Activated CD8-positive, alpha-beta memory T cell treated with anti-CD3 and anti-CD28 coated beads for 36 hours (primary cell): ENCODE measurements at regions not wholly inside any gene's neighbourhood (a gene's known extent, or its start where the extent isn't known, plus 50 kb on each side); places are given as distances from the start of the nearest gene placed in this dataset.
"Not testable (repeated sequence)": the region's sequence is repeated elsewhere in the genome, so short reads cannot be mapped to it uniquely, and the experiment has no call there.

Source experiments
- CTCF ChIA-PET: fragments of 350-600 bp; sonication (Branson Sonifier 250); formaldehyde crosslinking; loops from one replicate; lab custom pipeline; 2021; ENCODE audit warnings: antibody characterized with exemption; lab: Charles Lee
- POLR2A ChIA-PET: fragments of 350-600 bp; sonication (Branson Sonifier 250); formaldehyde crosslinking; loops from one replicate; lab custom pipeline; 2021; ENCODE audit warnings: antibody characterized with exemption; lab: Charles Lee

GRCh38 chr6:119950681-119951080, 601.1 kb upstream of the MAN1A1 start:
- ChIA-PET POLR2A (no interaction called here), CTCF (no interaction called here)

DNA sequence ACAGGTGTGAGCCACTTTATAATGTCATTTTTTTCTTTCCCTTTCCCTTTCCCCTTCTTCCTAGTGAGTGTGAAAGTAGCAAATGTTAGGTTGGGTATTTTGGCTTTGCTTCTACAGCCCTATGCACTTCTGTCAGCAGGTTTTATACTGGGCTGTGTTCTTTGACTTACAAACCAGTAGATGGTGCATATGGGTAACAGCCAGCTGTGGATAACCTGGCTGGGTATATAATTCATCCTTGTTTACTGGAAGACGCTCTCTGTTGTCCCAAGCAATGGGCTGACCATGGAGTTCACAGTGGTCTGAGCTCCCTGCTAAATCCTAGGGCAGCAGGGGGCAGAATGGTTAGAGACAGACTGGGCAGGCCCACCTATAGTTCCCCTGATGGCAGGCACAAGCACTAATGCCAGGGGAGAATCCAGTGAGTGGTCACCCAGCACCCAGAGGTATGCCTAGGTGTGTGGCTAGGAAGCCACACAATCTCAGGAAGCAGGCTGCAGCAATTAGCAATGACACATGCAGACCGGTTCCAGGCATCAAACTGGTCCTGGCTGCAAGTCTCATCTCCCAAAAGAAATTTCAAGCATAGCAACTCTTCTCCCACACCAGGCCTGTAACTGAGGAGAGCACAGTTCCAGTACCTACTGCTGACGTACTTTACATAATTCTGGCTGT, 592.7 kb upstream of the MAN1A1 start:
- ChIA-PET CTCF (no interaction called here), POLR2A (no interaction called here)

DNA sequence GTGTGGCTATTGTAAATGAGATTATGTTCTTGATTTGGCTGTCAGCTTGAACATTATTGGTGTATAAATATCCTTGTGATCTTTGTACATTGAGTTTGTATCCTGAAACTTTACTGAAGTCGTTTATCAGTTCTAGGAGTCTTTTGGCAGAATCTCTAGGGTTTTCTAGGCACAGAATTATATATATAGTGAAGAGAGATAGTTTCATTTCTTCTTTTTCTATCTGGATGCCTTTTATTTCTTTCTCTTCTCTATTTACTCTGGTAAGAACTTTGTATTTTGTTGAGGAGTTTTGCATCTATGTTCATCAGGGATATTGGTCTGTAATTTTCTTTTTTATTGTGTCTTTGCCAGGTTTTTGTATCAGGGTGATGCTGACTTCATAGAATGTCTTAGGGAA, 589.2 kb upstream of the MAN1A1 start:
- ChIA-PET POLR2A (no interaction called here), CTCF (no interaction called here)

- ChIA-PET POLR2A (no interaction called here), CTCF (no interaction called here)
Measured at GRCh38 chr6:119934816-119935215, 585.3 kb upstream of the MAN1A1 start.

- CTCF ChIA-PET, result no interaction called here
- POLR2A ChIA-PET, result no interaction called here
Measured at GRCh38 chr6:119929121-119929520, 579.6 kb upstream of the MAN1A1 start.

- POLR2A ChIA-PET, CTCF ChIA-PET: not testable (repeated sequence)
Measured at GRCh38 chr6:119924888-119925287, 575.3 kb upstream of the MAN1A1 start.

- ChIA-PET CTCF (no interaction called here), POLR2A (no interaction called here)
Measured at GRCh38 chr6:119922814-119923213, 573.3 kb upstream of the MAN1A1 start.

GRCh38 chr6:119921491-119922010, 572.0 kb upstream of the MAN1A1 start:
- ChIA-PET POLR2A (no interaction called here), CTCF (no interaction called here)

- ChIA-PET CTCF (no interaction called here), POLR2A (no interaction called here)
Measured at GRCh38 chr6:119917186-119917585, 567.6 kb upstream of the MAN1A1 start.

DNA sequence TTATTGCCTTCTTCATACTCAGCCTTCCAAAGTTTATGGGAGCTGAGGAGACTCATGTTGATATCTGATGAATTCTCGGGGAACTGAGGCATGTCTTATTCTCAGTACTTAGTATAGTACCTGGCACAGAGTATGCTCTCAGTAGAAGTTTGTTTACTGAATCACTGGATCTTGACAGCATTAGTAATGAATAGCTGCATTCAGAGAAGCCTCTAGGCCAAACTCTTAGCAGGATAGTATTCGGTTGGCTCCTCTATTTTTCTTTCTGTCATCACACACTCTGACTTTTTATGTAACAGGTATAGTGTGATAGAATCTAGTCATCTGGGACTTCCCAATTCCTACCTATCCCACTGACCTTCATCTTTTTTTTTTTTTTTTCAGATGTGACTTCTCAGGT, 566.4 kb upstream of the MAN1A1 start:
- ChIA-PET POLR2A (no interaction called here), CTCF (no interaction called here)

GRCh38 chr6:119908157-119908556, 558.6 kb upstream of the MAN1A1 start:
- POLR2A ChIA-PET, result no interaction called here
- CTCF ChIA-PET, result no interaction called here

GRCh38 chr6:119902681-119903080, 553.1 kb upstream of the MAN1A1 start:
- POLR2A ChIA-PET, result no interaction called here
- CTCF ChIA-PET, result no interaction called here

GRCh38 chr6:119896806-119897205, 547.2 kb upstream of the MAN1A1 start:
- CTCF ChIA-PET, result no interaction called here
- POLR2A ChIA-PET, result no interaction called here

DNA sequence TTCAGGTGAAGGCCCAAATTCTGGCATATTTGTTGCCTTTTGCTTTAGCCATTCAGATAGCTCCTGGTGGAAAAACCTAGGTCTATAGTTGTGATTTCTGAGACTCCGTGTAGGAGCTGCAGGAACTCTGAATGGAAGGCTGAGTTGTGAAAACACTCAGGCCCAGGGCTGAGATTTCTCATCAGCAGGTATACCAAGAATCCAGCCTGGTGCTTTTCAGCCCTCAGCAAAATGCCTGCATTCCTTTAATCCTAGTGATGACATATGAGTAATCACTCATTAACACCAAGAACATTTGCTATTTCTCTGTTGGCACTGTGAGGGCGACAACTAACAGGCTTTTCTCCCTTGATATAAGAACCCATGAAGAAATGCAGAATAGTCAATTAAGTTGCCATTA, 546.1 kb upstream of the MAN1A1 start:
- CTCF ChIA-PET, result no interaction called here
- POLR2A ChIA-PET, result no interaction called here

GRCh38 chr6:119894811-119895210, 545.2 kb upstream of the MAN1A1 start:
- POLR2A ChIA-PET, result no interaction called here
- CTCF ChIA-PET, result no interaction called here

DNA sequence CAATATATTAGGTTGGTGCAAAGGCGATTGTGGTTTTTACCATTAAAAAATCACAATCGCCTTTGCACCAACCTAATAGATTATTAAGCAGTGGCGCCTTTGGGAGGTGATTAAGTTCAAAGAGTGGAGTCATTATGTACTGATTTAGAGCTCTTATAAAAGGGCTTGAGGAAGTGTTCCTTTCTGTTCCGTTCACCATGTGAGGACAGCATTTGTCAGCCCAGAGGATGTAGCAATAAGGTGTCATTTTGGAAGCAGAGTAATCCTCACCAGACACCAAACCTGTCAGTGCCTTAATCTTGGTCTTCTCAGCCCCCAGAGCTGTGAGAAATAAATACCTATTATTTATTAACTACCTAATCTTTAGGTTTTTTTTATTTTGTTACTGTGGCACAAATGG, 542.1 kb upstream of the MAN1A1 start:
- ChIA-PET POLR2A (no interaction called here), CTCF (no interaction called here)

DNA sequence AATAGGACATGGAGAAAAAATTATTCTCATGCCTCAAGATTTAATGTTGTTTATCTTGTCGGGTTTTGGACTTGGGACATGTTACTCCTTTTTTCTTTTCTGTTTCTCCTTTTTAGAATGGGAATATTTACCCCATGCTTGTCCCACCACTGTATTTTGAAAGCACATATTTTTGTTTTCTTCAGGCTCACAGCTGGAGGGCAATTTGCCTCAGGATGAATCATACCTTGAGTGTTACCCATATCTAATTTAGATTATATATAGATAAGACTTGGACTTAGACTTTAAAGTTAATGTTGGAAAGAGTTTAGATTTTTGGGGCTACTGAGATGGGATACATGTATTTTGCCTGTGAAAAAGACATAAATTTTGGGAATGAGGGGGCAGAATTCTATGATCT, 541.6 kb upstream of the MAN1A1 start:
- ChIA-PET POLR2A (no interaction called here), CTCF (no interaction called here)

GRCh38 chr6:119890470-119890869, 540.9 kb upstream of the MAN1A1 start:
- POLR2A ChIA-PET, result no interaction called here
- CTCF ChIA-PET, result no interaction called here

DNA sequence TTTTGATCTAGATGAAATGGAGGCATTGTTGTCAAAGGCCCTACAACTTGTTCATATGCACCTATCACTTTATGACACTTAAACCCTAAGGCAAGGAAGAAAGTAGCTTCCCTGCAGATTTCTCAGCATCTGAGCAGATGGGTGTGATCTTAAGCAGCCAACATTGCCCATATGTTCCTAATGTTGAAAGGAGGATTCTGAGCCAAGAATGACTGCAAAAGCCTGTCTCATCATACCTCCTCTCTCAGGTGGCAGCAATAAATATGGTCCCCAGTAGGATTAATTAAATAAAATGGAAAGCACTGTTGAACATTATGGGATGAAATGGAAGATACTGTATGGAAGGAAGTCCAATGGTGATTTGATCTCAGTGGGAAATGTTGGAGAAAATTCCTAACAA, 538.1 kb upstream of the MAN1A1 start:
- POLR2A ChIA-PET, result no interaction called here
- CTCF ChIA-PET, result no interaction called here

- CTCF ChIA-PET, result no interaction called here
- POLR2A ChIA-PET, result no interaction called here
Measured at GRCh38 chr6:119881416-119881815, 531.9 kb upstream of the MAN1A1 start.

GRCh38 chr6:119880840-119881239, 531.3 kb upstream of the MAN1A1 start:
- CTCF ChIA-PET, result no interaction called here
- POLR2A ChIA-PET, result no interaction called here

DNA sequence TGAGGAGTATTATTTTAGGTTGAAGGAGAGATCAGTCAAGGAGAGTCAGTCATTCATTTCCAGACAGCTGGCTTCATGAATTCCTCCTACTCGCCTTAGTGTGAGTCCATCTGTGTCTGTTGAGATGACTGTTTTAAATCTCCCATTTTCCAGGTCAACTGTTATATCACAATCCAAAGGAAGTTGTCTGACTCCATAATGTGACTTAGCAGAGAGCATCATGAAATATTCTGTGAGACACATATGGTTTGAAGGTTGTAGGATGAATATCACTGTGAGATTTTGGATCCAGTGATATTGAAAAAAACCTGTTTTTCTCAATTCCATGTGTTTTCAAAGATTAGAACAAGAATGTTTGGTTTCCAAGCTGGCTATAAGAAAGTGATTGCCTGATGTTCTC, 530.2 kb upstream of the MAN1A1 start:
- ChIA-PET POLR2A (no interaction called here), CTCF (no interaction called here)
